ENCODE measurements at regions not wholly inside any gene's neighbourhood (a gene's known extent, or its start where the extent isn't known, plus 50 kb on each side); places are given as distances from the start of the nearest gene placed in this dataset.

GRCh38 chr6:49370518-49370917 is 92.5 kb downstream of the MMUT start:
- Mint-ChIP-seq H3K27ac (ENCODE audit: unreplicated experiment) (no peak overlapping the region), H3K4me3 (ENCODE audit: unreplicated experiment) (no peak overlapping the region), H3K9me3 (ENCODE audit: unreplicated experiment) (peaks cover 3% of the 10 kb centered on the region), H3K36me3 (ENCODE audit: low read depth, unreplicated experiment) (no peaks in the 10 kb centered on the region), H3K4me1 (ENCODE audit: unreplicated experiment) (no peaks in the 10 kb centered on the region), H3K27me3 (ENCODE audit: unreplicated experiment) (peaks cover 1% of the 10 kb centered on the region)
- DNase-seq (ENCODE audit: low spot score) = no peak
- no peak for TF ChIP-seq CTCF (IDR thresholded peaks at IDR 0.05; ENCODE audit: unreplicated experiment)

GRCh38 chr6:49366539-49366938 is 96.5 kb downstream of the MMUT start:
- Mint-ChIP-seq H3K9me3 (ENCODE audit: unreplicated experiment) (peaks cover 3% of the 10 kb centered on the region), H3K4me1 (ENCODE audit: unreplicated experiment) (no peaks in the 10 kb centered on the region), H3K27me3 (ENCODE audit: unreplicated experiment) (no peaks in the 10 kb centered on the region), H3K4me3 (ENCODE audit: unreplicated experiment) (no peak overlapping the region), H3K36me3 (ENCODE audit: low read depth, unreplicated experiment) (no peaks in the 10 kb centered on the region), H3K27ac (ENCODE audit: unreplicated experiment) (no peak overlapping the region)
- TF ChIP-seq CTCF (IDR thresholded peaks at IDR 0.05; ENCODE audit: unreplicated experiment) = no peak
- no peak for DNase-seq (ENCODE audit: low spot score)

- Mint-ChIP-seq H3K27ac (ENCODE audit: unreplicated experiment) (no peak overlapping the region), H3K9me3 (ENCODE audit: unreplicated experiment) (no peaks in the 10 kb centered on the region), H3K36me3 (ENCODE audit: low read depth, unreplicated experiment) (no peaks in the 10 kb centered on the region), H3K27me3 (ENCODE audit: unreplicated experiment) (no peaks in the 10 kb centered on the region), H3K4me3 (ENCODE audit: unreplicated experiment) (no peak overlapping the region), H3K4me1 (ENCODE audit: unreplicated experiment) (no peaks in the 10 kb centered on the region)
- no peak for TF ChIP-seq CTCF (IDR thresholded peaks at IDR 0.05; ENCODE audit: unreplicated experiment)
- DNase-seq (ENCODE audit: low spot score) = no peak
These were observed 114.5 kb downstream of the MMUT start for GRCh38 chr6:49348561-49348960.

GRCh38 chr6:49342410-49342809 is 120.6 kb downstream of the MMUT start:
- H3K9me3 Mint-ChIP-seq (ENCODE audit: unreplicated experiment) = no peaks in the 10 kb centered on the region
- no peak overlapping the region for H3K4me3 Mint-ChIP-seq (ENCODE audit: unreplicated experiment)
- H3K4me1 Mint-ChIP-seq (ENCODE audit: unreplicated experiment) = no peaks in the 10 kb centered on the region
- no peaks in the 10 kb centered on the region for H3K36me3 Mint-ChIP-seq (ENCODE audit: low read depth, unreplicated experiment)
- no peaks in the 10 kb centered on the region for H3K27me3 Mint-ChIP-seq (ENCODE audit: unreplicated experiment)
- TF ChIP-seq CTCF (IDR thresholded peaks at IDR 0.05; ENCODE audit: unreplicated experiment) = no peak
- DNase-seq (ENCODE audit: low spot score) = no peak
- H3K27ac Mint-ChIP-seq (ENCODE audit: unreplicated experiment) = no peak overlapping the region

GRCh38 chr6:49341869-49342268 is 121.2 kb downstream of the MMUT start:
- Mint-ChIP-seq H3K27me3 (ENCODE audit: unreplicated experiment) (no peaks in the 10 kb centered on the region), H3K4me1 (ENCODE audit: unreplicated experiment) (no peaks in the 10 kb centered on the region), H3K36me3 (ENCODE audit: low read depth, unreplicated experiment) (no peaks in the 10 kb centered on the region), H3K4me3 (ENCODE audit: unreplicated experiment) (no peak overlapping the region), H3K27ac (ENCODE audit: unreplicated experiment) (no peak overlapping the region), H3K9me3 (ENCODE audit: unreplicated experiment) (no peaks in the 10 kb centered on the region)
- TF ChIP-seq CTCF (IDR thresholded peaks at IDR 0.05; ENCODE audit: unreplicated experiment) = no peak
- no peak for DNase-seq (ENCODE audit: low spot score)
